WTC11 (cell line): ENCODE measurements at regions not wholly inside any gene's neighbourhood (a gene's known extent, or its start where the extent isn't known, plus 50 kb on each side); places are given as distances from the start of the nearest gene placed in this dataset.

ENCODE experiments used
- E2F5 ChIP-seq: sonication (generic); formaldehyde crosslinking; IDR thresholded peaks from 2 replicates; pipeline ENCODE4 v1.8.1; 2022; ENCODE audit warnings: mild to moderate bottlenecking, moderate library complexity, missing genetic modification reagents
- FOXK1 ChIP-seq: sonication (generic); formaldehyde crosslinking; IDR thresholded peaks from 2 replicates; pipeline ENCODE4 v1.8.0; 2022; ENCODE audit warnings: mild to moderate bottlenecking, moderate library complexity, missing genetic modification reagents
- NFATC4 ChIP-seq: fragments of 250-450 bp; sonication (Bioruptor Pico); IDR thresholded peaks from 2 replicates; pipeline ENCODE4 v1.9.0; 2021; ENCODE audit warnings: mild to moderate bottlenecking
- NR3C1 ChIP-seq: sonication (generic); formaldehyde crosslinking; conservative IDR thresholded peaks from 2 replicates; pipeline ENCODE4 v1.8.1; 2023; ENCODE audit warnings: low read depth, mild to moderate bottlenecking, missing genetic modification reagents
- ZBTB21 ChIP-seq: sonication (generic); formaldehyde crosslinking; IDR thresholded peaks from 2 replicates; pipeline ENCODE4 v1.8.1; 2023; ENCODE audit warnings: mild to moderate bottlenecking, missing genetic modification reagents, borderline replicate concordance
- ZNF232 ChIP-seq: sonication (generic); formaldehyde crosslinking; IDR thresholded peaks from 2 replicates; pipeline ENCODE4 v1.8.0; 2022; ENCODE audit warnings: mild to moderate bottlenecking, missing genetic modification reagents
- TF ChIP-seq, protein P1 (sequence below): fragments of 250-450 bp; sonication (Bioruptor Pico); IDR thresholded peaks from 2 replicates; pipeline ENCODE4 v2.1.2; 2022; ENCODE audit warnings: mild to moderate bottlenecking, moderate library complexity
- TF ChIP-seq, protein P2 (sequence below): fragments of 200-600 bp; IDR thresholded peaks from 2 replicates; pipeline ENCODE4 v1.8.0; 2022; ENCODE audit warnings: antibody characterized with exemption
- TF ChIP-seq, protein P3 (sequence below): sonication (generic); formaldehyde crosslinking; IDR thresholded peaks from 2 replicates; pipeline ENCODE4 v1.8.0; 2022; ENCODE audit warnings: mild to moderate bottlenecking, missing genetic modification reagents

GRCh38 chr9:28735738-28736342, 1162.6 kb upstream of the C9orf72 start:
- TF ChIP-seq, protein P1, sequence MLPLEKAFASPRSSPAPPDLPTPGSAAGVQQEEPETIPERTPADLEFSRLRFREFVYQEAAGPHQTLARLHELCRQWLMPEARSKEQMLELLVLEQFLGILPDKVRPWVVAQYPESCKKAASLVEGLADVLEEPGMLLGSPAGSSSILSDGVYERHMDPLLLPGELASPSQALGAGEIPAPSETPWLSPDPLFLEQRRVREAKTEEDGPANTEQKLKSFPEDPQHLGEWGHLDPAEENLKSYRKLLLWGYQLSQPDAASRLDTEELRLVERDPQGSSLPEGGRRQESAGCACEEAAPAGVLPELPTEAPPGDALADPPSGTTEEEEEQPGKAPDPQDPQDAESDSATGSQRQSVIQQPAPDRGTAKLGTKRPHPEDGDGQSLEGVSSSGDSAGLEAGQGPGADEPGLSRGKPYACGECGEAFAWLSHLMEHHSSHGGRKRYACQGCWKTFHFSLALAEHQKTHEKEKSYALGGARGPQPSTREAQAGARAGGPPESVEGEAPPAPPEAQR (CRISPR knock-in tag) = no peak
- TF ChIP-seq, protein P2, sequence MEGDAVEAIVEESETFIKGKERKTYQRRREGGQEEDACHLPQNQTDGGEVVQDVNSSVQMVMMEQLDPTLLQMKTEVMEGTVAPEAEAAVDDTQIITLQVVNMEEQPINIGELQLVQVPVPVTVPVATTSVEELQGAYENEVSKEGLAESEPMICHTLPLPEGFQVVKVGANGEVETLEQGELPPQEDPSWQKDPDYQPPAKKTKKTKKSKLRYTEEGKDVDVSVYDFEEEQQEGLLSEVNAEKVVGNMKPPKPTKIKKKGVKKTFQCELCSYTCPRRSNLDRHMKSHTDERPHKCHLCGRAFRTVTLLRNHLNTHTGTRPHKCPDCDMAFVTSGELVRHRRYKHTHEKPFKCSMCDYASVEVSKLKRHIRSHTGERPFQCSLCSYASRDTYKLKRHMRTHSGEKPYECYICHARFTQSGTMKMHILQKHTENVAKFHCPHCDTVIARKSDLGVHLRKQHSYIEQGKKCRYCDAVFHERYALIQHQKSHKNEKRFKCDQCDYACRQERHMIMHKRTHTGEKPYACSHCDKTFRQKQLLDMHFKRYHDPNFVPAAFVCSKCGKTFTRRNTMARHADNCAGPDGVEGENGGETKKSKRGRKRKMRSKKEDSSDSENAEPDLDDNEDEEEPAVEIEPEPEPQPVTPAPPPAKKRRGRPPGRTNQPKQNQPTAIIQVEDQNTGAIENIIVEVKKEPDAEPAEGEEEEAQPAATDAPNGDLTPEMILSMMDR = no peak
- TF ChIP-seq ZNF232 (CRISPR knock-in tag) = no peak
- TF ChIP-seq NFATC4 (CRISPR knock-in tag) = no peak
- no peak for TF ChIP-seq FOXK1 (CRISPR knock-in tag)
- no peak for TF ChIP-seq E2F5 (CRISPR knock-in tag)
- no peak for TF ChIP-seq ZBTB21 (CRISPR knock-in tag)
- TF ChIP-seq NR3C1 (CRISPR knock-in tag) = no peak
- TF ChIP-seq, protein P3, sequence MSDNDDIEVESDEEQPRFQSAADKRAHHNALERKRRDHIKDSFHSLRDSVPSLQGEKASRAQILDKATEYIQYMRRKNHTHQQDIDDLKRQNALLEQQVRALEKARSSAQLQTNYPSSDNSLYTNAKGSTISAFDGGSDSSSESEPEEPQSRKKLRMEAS (CRISPR knock-in tag) = no peak
